Upper lobe of right lung (tissue), 1 donor: ENCODE measurements at regions not wholly inside any gene's neighbourhood (a gene's known extent, or its start where the extent isn't known, plus 50 kb on each side); places are given as distances from the start of the nearest gene placed in this dataset.

Experiments
- ATAC-seq: fragments of 200-7000 bp; cut with Tn5 transposase; one replicate; pipeline ENCODE4 v1.9.1; 2020; ENCODE audit warnings: mild to moderate bottlenecking, moderate library complexity
- DNase-seq: peaks from one replicate; pipeline ENCODE4 v3.0.0-alpha.2; 2020
- H3K27ac ChIP-seq: fragments of 200-600 bp; one replicate; pipeline ENCODE4 v1.8.0; 2022
- H3K27me3 ChIP-seq: fragments of 200-600 bp; one replicate; pipeline ENCODE4 v1.8.0; 2022; ENCODE audit warnings: mild to moderate bottlenecking
- H3K36me3 ChIP-seq: fragments of 200-600 bp; one replicate; pipeline ENCODE4 v1.8.0; 2022
- H3K4me1 ChIP-seq: fragments of 200-600 bp; one replicate; pipeline ENCODE4 v1.8.0; 2022
- H3K4me3 ChIP-seq: fragments of 200-600 bp; one replicate; pipeline ENCODE4 v1.8.0; 2022; ENCODE audit warnings: mild to moderate bottlenecking
- H3K9me3 ChIP-seq: fragments of 200-600 bp; one replicate; pipeline ENCODE4 v1.8.0; 2022
- intact Hi-C: fragments of 100-400 bp; cut with DNase I; formaldehyde crosslinking; loops from one replicate; pipeline ENCODE4 v1.11.0; 2022
- TF ChIP-seq, protein P1 (sequence below): fragments of 200-600 bp; IDR thresholded peaks from one replicate; pipeline ENCODE4 v1.8.0; 2022; ENCODE audit warnings: antibody characterized with exemption
- donor health status: DM: no; HTN: yes; CAD: no; lungs with severe emphysema.

- H3K36me3 ChIP-seq = no peaks in the 10 kb centered on the region
- no peaks in the 10 kb centered on the region for H3K27me3 ChIP-seq
- H3K9me3 ChIP-seq = no peaks in the 10 kb centered on the region
- ATAC-seq = no peak
- no peak for DNase-seq
- H3K27ac ChIP-seq = no peak overlapping the region
- intact Hi-C loops = no loop called here
- no peak overlapping the region for H3K4me3 ChIP-seq
- TF ChIP-seq, protein P1, sequence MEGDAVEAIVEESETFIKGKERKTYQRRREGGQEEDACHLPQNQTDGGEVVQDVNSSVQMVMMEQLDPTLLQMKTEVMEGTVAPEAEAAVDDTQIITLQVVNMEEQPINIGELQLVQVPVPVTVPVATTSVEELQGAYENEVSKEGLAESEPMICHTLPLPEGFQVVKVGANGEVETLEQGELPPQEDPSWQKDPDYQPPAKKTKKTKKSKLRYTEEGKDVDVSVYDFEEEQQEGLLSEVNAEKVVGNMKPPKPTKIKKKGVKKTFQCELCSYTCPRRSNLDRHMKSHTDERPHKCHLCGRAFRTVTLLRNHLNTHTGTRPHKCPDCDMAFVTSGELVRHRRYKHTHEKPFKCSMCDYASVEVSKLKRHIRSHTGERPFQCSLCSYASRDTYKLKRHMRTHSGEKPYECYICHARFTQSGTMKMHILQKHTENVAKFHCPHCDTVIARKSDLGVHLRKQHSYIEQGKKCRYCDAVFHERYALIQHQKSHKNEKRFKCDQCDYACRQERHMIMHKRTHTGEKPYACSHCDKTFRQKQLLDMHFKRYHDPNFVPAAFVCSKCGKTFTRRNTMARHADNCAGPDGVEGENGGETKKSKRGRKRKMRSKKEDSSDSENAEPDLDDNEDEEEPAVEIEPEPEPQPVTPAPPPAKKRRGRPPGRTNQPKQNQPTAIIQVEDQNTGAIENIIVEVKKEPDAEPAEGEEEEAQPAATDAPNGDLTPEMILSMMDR = no peak
- peaks cover 5% of the 10 kb centered on the region for H3K4me1 ChIP-seq
These were observed 126.1 kb downstream of the SPTSSA start for GRCh38 chr14:34335968-34336367.

DNA sequence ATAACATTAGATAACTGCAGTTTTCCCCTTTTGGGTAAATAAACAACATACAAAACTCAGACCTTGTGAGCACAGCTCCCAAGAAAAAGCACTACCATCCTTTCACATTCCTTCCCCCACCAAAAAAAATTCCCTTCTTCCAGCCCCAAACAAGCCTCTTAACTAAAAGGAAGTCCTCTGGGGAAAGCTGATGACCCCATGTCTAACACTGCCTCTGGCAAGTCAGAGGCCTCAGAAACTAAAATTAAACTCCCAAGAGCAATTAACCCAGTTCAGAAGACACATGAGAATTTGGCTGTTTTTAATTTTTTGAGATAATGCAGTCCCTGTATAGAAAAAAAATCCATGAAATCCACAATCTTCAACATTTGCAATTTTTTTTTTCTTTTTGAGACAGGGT lies 127.7 kb downstream of the SPTSSA start:
- no peak for ATAC-seq
- TF ChIP-seq, protein P1 = no peak

GRCh38 chr14:34331728-34332623 lies 130.1 kb downstream of the SPTSSA start:
- DNase-seq (peak; percentile 80), ATAC-seq (peak; percentile 96)
- Histone ChIP-seq H3K4me1 (peaks cover 5% of the 10 kb centered on the region), H3K27me3 (no peaks in the 10 kb centered on the region), H3K4me3 (no peak overlapping the region), H3K36me3 (no peaks in the 10 kb centered on the region), H3K9me3 (no peaks in the 10 kb centered on the region), H3K27ac (no peak overlapping the region)
- intact Hi-C loops = no loop called here
- TF ChIP-seq, protein P1 = peak; percentile 82

More for the DNA sequence above, 127.7 kb downstream of the SPTSSA start:
- no peaks in the 10 kb centered on the region for H3K36me3 ChIP-seq
- H3K27ac ChIP-seq = no peak overlapping the region
- peaks cover 5% of the 10 kb centered on the region for H3K4me1 ChIP-seq
- no peaks in the 10 kb centered on the region for H3K27me3 ChIP-seq
- no peak for DNase-seq
- no peaks in the 10 kb centered on the region for H3K9me3 ChIP-seq
- no peak overlapping the region for H3K4me3 ChIP-seq
- intact Hi-C loops = no loop called here

DNA sequence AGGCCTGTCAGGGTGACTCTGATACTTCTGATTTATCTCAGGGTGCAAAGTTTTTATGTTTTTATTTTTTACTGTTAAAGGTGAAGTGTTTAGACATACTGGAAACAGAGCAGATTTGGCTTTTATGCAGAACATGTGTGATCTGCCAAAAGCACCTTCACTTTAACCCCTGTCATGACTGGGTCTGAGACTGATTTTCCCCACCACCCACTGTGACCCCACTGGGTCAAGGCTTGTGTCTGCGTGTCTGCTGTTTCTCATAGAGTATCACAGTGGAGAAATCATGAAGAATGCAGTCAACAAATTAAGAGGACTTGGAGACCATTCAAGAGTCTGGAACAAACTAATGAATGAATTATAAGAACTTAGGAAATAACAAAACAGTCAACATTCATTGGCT lies 131.2 kb downstream of the SPTSSA start:
- peak; percentile 18 for ATAC-seq
- H3K4me3 ChIP-seq = no peak overlapping the region
- H3K9me3 ChIP-seq = no peaks in the 10 kb centered on the region
- H3K27ac ChIP-seq = no peak overlapping the region
- no peaks in the 10 kb centered on the region for H3K4me1 ChIP-seq
- no peaks in the 10 kb centered on the region for H3K36me3 ChIP-seq
- intact Hi-C loops = no loop called here
- no peak for DNase-seq
- TF ChIP-seq, protein P1 = no peak
- H3K27me3 ChIP-seq = no peaks in the 10 kb centered on the region

DNA sequence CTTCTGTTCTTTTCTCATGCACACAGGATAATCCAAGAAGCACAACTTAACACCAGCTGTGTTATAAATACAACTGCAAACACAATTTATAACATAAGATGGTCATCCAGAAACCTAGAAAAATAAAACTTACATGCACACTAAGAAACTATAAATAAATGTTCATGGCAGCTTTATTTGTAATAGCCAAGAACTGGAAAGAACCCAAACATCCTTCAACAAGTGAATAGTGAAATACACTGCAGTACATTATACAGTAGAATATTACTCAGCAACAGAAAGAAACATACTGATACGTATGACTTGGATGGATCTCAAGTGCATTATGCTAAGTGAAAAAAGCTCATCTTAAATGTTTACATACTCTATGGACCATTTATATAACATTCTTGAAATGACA lies 132.7 kb downstream of the SPTSSA start:
- H3K27me3 ChIP-seq = no peaks in the 10 kb centered on the region
- TF ChIP-seq, protein P1 = no peak
- DNase-seq = no peak
- no peak for ATAC-seq
- no peaks in the 10 kb centered on the region for H3K9me3 ChIP-seq
- H3K36me3 ChIP-seq = no peaks in the 10 kb centered on the region
- no peaks in the 10 kb centered on the region for H3K4me1 ChIP-seq
- intact Hi-C loops = no loop called here
- H3K27ac ChIP-seq = no peak overlapping the region
- H3K4me3 ChIP-seq = no peak overlapping the region
